ENCODE measurements at regions not wholly inside any gene's neighbourhood (a gene's known extent, or its start where the extent isn't known, plus 50 kb on each side); places are given as distances from the start of the nearest gene placed in this dataset.

GRCh38 chr12:28032811-28033537 is 60.4 kb upstream of the PTHLH start:
- no peaks in the 10 kb centered on the region for H3K36me3 ChIP-seq
- no peak overlapping the region for H3K4me2 ChIP-seq
- H3K9me3 ChIP-seq (ENCODE audit: low read depth) = no peaks in the 10 kb centered on the region
- H3K4me3 ChIP-seq = no peak overlapping the region
- no peaks in the 10 kb centered on the region for H4K20me1 ChIP-seq (ENCODE audit: low read depth)
- no peaks in the 10 kb centered on the region for H3K4me1 ChIP-seq
- no peak for DNase-seq (ENCODE audit: low spot score)
- peaks cover 2% of the 10 kb centered on the region for H3K4me1 Mint-ChIP-seq
- no peak for TF ChIP-seq EZH2phosphoT487 (IDR thresholded peaks at IDR 0.05)
- no peak for TF ChIP-seq CTCF (IDR thresholded peaks at IDR 0.05)
- TF ChIP-seq EZH2 (IDR thresholded peaks at IDR 0.05) = no peak
- H3K9me3 Mint-ChIP-seq = no peaks in the 10 kb centered on the region
- no peaks in the 10 kb centered on the region for H3K27me3 ChIP-seq
- no peaks in the 10 kb centered on the region for H3K27me3 Mint-ChIP-seq (ENCODE audit: insufficient read depth, low read depth)
- no peaks in the 10 kb centered on the region for H3K36me3 Mint-ChIP-seq
- H2AFZ ChIP-seq (replicated peaks) = no peak overlapping the region
- H3K4me3 Mint-ChIP-seq = no peak overlapping the region
- H3K27ac ChIP-seq = no peak overlapping the region
- no peak overlapping the region for H3K9ac ChIP-seq
- H3K27ac Mint-ChIP-seq = no peak overlapping the region
- no peaks in the 10 kb centered on the region for H3F3A ChIP-seq (ENCODE audit: low read depth)
- no peaks in the 10 kb centered on the region for H3K79me2 ChIP-seq (ENCODE audit: low read depth)

- H3K27ac ChIP-seq = no peak overlapping the region
- H4K20me1 ChIP-seq (ENCODE audit: low read depth) = no peaks in the 10 kb centered on the region
- Mint-ChIP-seq H3K9me3 (no peaks in the 10 kb centered on the region), H3K27me3 (ENCODE audit: insufficient read depth, low read depth) (no peaks in the 10 kb centered on the region), H3K4me1 (peaks cover 2% of the 10 kb centered on the region), H3K27ac (no peak overlapping the region), H3K36me3 (no peaks in the 10 kb centered on the region), H3K4me3 (no peak overlapping the region)
- TF ChIP-seq EZH2 (IDR thresholded peaks at IDR 0.05) (no peak), CTCF (IDR thresholded peaks at IDR 0.05) (no peak), EZH2phosphoT487 (IDR thresholded peaks at IDR 0.05) (no peak)
- no peak overlapping the region for H3K4me2 ChIP-seq
- DNase-seq (ENCODE audit: low spot score) = no peak
- H3F3A ChIP-seq (ENCODE audit: low read depth) = no peaks in the 10 kb centered on the region
- H3K79me2 ChIP-seq (ENCODE audit: low read depth) = no peaks in the 10 kb centered on the region
- H2AFZ ChIP-seq (replicated peaks) = no peak overlapping the region
- H3K27me3 ChIP-seq = no peaks in the 10 kb centered on the region
- H3K9ac ChIP-seq = no peak overlapping the region
- H3K36me3 ChIP-seq = no peaks in the 10 kb centered on the region
- H3K4me1 ChIP-seq = no peaks in the 10 kb centered on the region
- H3K4me3 ChIP-seq = no peak overlapping the region
- H3K9me3 ChIP-seq (ENCODE audit: low read depth) = no peaks in the 10 kb centered on the region
These were observed 61.0 kb upstream of the PTHLH start for GRCh38 chr12:28033538-28033915.

GRCh38 chr12:28034271-28034670 is 61.7 kb upstream of the PTHLH start:
- Histone ChIP-seq H3K36me3 (no peaks in the 10 kb centered on the region), H3K4me1 (no peaks in the 10 kb centered on the region), H3K79me2 (ENCODE audit: low read depth) (no peaks in the 10 kb centered on the region), H3K4me2 (no peak overlapping the region), H3K27ac (no peak overlapping the region), H2AFZ (replicated peaks) (no peak overlapping the region), H3F3A (ENCODE audit: low read depth) (no peaks in the 10 kb centered on the region), H3K9me3 (ENCODE audit: low read depth) (no peaks in the 10 kb centered on the region), H4K20me1 (ENCODE audit: low read depth) (no peaks in the 10 kb centered on the region), H3K9ac (no peak overlapping the region), H3K4me3 (no peak overlapping the region), H3K27me3 (no peaks in the 10 kb centered on the region)
- H3K27me3 Mint-ChIP-seq (ENCODE audit: insufficient read depth, low read depth) = no peaks in the 10 kb centered on the region
- no peak for TF ChIP-seq EZH2 (IDR thresholded peaks at IDR 0.05)
- TF ChIP-seq CTCF (IDR thresholded peaks at IDR 0.05) = no peak
- H3K9me3 Mint-ChIP-seq = no peaks in the 10 kb centered on the region
- DNase-seq (ENCODE audit: low spot score) = no peak
- H3K27ac Mint-ChIP-seq = no peak overlapping the region
- H3K36me3 Mint-ChIP-seq = no peaks in the 10 kb centered on the region
- no peak overlapping the region for H3K4me3 Mint-ChIP-seq
- peaks cover 2% of the 10 kb centered on the region for H3K4me1 Mint-ChIP-seq
